IMR-90 (cell line): ENCODE measurements at regions not wholly inside any gene's neighbourhood (a gene's known extent, or its start where the extent isn't known, plus 50 kb on each side); places are given as distances from the start of the nearest gene placed in this dataset.

Source experiments
- CEBPB ChIP-seq: IDR thresholded peaks from 2 replicates; pipeline ENCODE4 v1.6.1; 2012; ENCODE audit warnings: low read depth, low read length, improper control_type of control experiment
- MAFK ChIP-seq: IDR thresholded peaks from 2 replicates; pipeline ENCODE4 v1.6.1; 2012; ENCODE audit warnings: low read depth, low read length, improper control_type of control experiment
- NFE2L2 ChIP-seq: fragments of 150-350 bp; IDR thresholded peaks from 2 replicates; pipeline ENCODE4 v1.6.1; 2016; ENCODE audit warnings: low read depth, mild to moderate bottlenecking, low read length
- POLR2A ChIP-seq: IDR thresholded peaks from 2 replicates; pipeline ENCODE4 v1.6.1; 2012; ENCODE audit warnings: mild to moderate bottlenecking, low read depth, low read length
- RAD21 ChIP-seq: IDR thresholded peaks from 2 replicates; pipeline ENCODE4 v1.6.1; 2012; ENCODE audit warnings: low read length, improper control_type of control experiment
- TF ChIP-seq, protein P1 (sequence below): conservative IDR thresholded peaks from 2 replicates; pipeline ENCODE4 v1.5.1; 2012; ENCODE audit warnings: mild to moderate bottlenecking, low read depth, low read length, improper control_type of control experiment

DNA sequence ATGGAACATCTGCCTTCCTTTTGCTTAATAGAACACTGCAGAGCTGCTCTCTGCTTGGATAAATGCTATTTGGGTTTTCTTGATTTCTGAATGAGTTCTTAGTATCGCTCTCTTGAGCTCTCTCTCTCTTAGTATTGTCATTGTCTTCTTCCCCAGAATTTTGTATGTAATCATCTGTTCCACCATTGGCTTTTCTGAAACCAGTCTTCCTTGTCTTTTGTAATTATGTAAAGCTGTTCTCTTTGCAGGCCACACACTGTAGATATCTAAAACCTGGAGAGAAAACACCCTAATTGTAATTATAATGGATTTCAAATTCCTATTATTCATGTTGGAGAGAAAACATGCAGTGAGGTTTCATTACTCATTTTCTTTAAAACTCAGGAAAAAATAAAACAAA is 333.1 kb upstream of the CHAC2 start:
- TF ChIP-seq POLR2A, result no peak
- TF ChIP-seq, protein P1, sequence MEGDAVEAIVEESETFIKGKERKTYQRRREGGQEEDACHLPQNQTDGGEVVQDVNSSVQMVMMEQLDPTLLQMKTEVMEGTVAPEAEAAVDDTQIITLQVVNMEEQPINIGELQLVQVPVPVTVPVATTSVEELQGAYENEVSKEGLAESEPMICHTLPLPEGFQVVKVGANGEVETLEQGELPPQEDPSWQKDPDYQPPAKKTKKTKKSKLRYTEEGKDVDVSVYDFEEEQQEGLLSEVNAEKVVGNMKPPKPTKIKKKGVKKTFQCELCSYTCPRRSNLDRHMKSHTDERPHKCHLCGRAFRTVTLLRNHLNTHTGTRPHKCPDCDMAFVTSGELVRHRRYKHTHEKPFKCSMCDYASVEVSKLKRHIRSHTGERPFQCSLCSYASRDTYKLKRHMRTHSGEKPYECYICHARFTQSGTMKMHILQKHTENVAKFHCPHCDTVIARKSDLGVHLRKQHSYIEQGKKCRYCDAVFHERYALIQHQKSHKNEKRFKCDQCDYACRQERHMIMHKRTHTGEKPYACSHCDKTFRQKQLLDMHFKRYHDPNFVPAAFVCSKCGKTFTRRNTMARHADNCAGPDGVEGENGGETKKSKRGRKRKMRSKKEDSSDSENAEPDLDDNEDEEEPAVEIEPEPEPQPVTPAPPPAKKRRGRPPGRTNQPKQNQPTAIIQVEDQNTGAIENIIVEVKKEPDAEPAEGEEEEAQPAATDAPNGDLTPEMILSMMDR, result no peak
- no peak for TF ChIP-seq CEBPB
- TF ChIP-seq NFE2L2, result no peak
- TF ChIP-seq RAD21, result no peak
- TF ChIP-seq MAFK, result no peak
